HCT116 (cell line): ENCODE measurements at regions not wholly inside any gene's neighbourhood (a gene's known extent, or its start where the extent isn't known, plus 50 kb on each side); places are given as distances from the start of the nearest gene placed in this dataset.

Source experiments
- ATAC-seq: fragments of 200-7000 bp; cut with Tn5 transposase; 2 replicates; pipeline ENCODE4 v1.9.1; 2020; ENCODE audit warnings: mild to moderate bottlenecking, moderate library complexity
- BruUV-seq: library from RNA; stranded (reverse); fragments of 400-500 nt; replicated peaks from 2 replicates; lab custom pipeline; 2021; lab: Mats Ljungman, UMichigan
- CTCF ChIA-PET: fragments of 300-600 bp; sonication (Branson Sonifier 250); formaldehyde crosslinking; loops from one replicate; lab custom pipeline; 2021; ENCODE audit warnings: antibody characterized with exemption; lab: Charles Lee
- POLR2A ChIA-PET: fragments of 300-600, 350-600 bp; sonication (Branson Sonifier 250); formaldehyde crosslinking; loops from one replicate; lab custom pipeline; 2021; ENCODE audit warnings: antibody characterized with exemption; lab: Charles Lee
- RAD21 ChIA-PET, 2 experiments: fragments of 300-600 bp; sonication (Branson Sonifier 250); formaldehyde crosslinking; loops; one replicate each; lab custom pipeline; 2023; ENCODE audit warnings: low total read pairs in 2 of 2; ENCODE audit not compliant: uncharacterized antibody in 2 of 2, unreplicated experiment in 2 of 2, low non-redundant PET in 1 of 2; lab: Charles Lee
- DNase-seq: peaks from one replicate; pipeline ENCODE4 v3.0.0-alpha.2; 2010; ENCODE audit warnings: low read depth, low spot score
- H2AFZ ChIP-seq: fragments of 200-600 bp; shearing (Covaris generic), sonication (generic); 2 replicates; pipeline ENCODE4 v1.6.1; 2017; ENCODE audit warnings: low read depth, mixed run types, mixed read lengths, antibody characterized with exemption, low read length; ENCODE audit not compliant: poor library complexity, severe bottlenecking
- H3K27ac ChIP-seq: 2 replicates; pipeline ENCODE4 v1.5.1; 2012; ENCODE audit warnings: low read depth, low read length
- H3K27me3 ChIP-seq: fragments of 200-600 bp; sonication (generic); 2 replicates; pipeline ENCODE4 v1.6.1; 2016; ENCODE audit warnings: mixed run types, low read length, mixed read lengths; ENCODE audit not compliant: insufficient read depth
- H3K36me3 ChIP-seq, 2 experiments: fragments of 200-500 bp in 1 of 2; fragments of 200-600 bp in 1 of 2; sonication (Bioruptor generic) in 1 of 2; sonication (generic) in 1 of 2; 2 replicates each; pipeline versions ENCODE4 v1.5.1 to v1.6.1; 2014 to 2016; ENCODE audit warnings: low read length in 2 of 2, inconsistent platforms in 1 of 2, mixed read lengths in 1 of 2, mixed run types in 1 of 2; ENCODE audit not compliant: insufficient read depth in 2 of 2, control insufficient read depth in 1 of 2
- H3K4me1 ChIP-seq, 2 experiments: fragments of 200-600 bp in 1 of 2; sonication (generic) in 1 of 2; 2 replicates each; pipeline versions ENCODE4 v1.5.1 to v1.6.1; 2012 to 2017; ENCODE audit warnings: low read length in 2 of 2, inconsistent platforms in 1 of 2, mild to moderate bottlenecking in 1 of 2, mixed read lengths in 1 of 2, mixed run types in 1 of 2, moderate library complexity in 1 of 2; ENCODE audit not compliant: insufficient read depth in 2 of 2, control insufficient read depth in 1 of 2
- H3K4me2 ChIP-seq: fragments of 200-600 bp; sonication (generic); 2 replicates; pipeline ENCODE4 v1.6.1; 2017; ENCODE audit warnings: mixed run types, low read length, mixed read lengths
- H3K4me3 ChIP-seq, 2 experiments: fragments of 200-600 bp in 1 of 2; sonication (generic) in 1 of 2; replicated peaks in 1 of 2; 2 replicates each; pipeline ENCODE4 v1.5.1; 2011 to 2016; ENCODE audit warnings: low read length in 2 of 2, control low read depth in 1 of 2, low read depth in 1 of 2, mild to moderate bottlenecking in 1 of 2, mixed read lengths in 1 of 2, mixed run types in 1 of 2
- H3K79me2 ChIP-seq: fragments of 200-600 bp; sonication (generic); 2 replicates; pipeline ENCODE4 v1.6.1; 2017; ENCODE audit warnings: mild to moderate bottlenecking, mixed run types, low read length, moderate library complexity, mixed read lengths; ENCODE audit not compliant: insufficient read depth
- H3K9ac ChIP-seq: fragments of 200-600 bp; sonication (generic); 2 replicates; pipeline ENCODE4 v1.6.1; 2016; ENCODE audit warnings: low read length, mixed read lengths
- H3K9me2 ChIP-seq: fragments of 200-600 bp; sonication (generic), shearing (Covaris generic); 2 replicates; pipeline ENCODE4 v1.6.1; 2017; ENCODE audit warnings: mixed run types, mild to moderate bottlenecking, moderate library complexity; ENCODE audit not compliant: insufficient read depth
- H3K9me3 ChIP-seq, 2 experiments: fragments of 200-500 bp in 1 of 2; fragments of 200-600 bp in 1 of 2; sonication (Bioruptor generic) in 1 of 2; sonication (generic) in 1 of 2; 2 replicates each; pipeline ENCODE4 v1.6.1; 2014 to 2017; ENCODE audit warnings: low read length in 2 of 2, mixed read lengths in 2 of 2, inconsistent platforms in 1 of 2, low read depth in 1 of 2, mild to moderate bottlenecking in 1 of 2, mixed run types in 1 of 2, moderate library complexity in 1 of 2; ENCODE audit not compliant: control insufficient read depth in 1 of 2, insufficient read depth in 1 of 2
- H4K20me1 ChIP-seq: fragments of 200-600 bp; sonication (generic), shearing (Covaris generic); 2 replicates; pipeline ENCODE4 v1.6.1; 2017; ENCODE audit warnings: mixed run types, mild to moderate bottlenecking, moderate library complexity; ENCODE audit not compliant: insufficient read depth
- CEBPB ChIP-seq: IDR thresholded peaks from 2 replicates; pipeline ENCODE4 v1.6.1; 2012; ENCODE audit warnings: low read depth
- EGR1 ChIP-seq: IDR thresholded peaks from 2 replicates; pipeline ENCODE4 v1.6.1; 2012; ENCODE audit warnings: low read depth
- EZH2 ChIP-seq: fragments of 200-600 bp; sonication (generic); IDR thresholded peaks from 2 replicates; pipeline ENCODE4 v1.6.1; 2017; ENCODE audit warnings: antibody characterized with exemption, mixed run types
- EZH2phosphoT487 ChIP-seq: fragments of 200-600 bp; IDR thresholded peaks from 2 replicates; pipeline ENCODE4 v1.6.1; 2018; ENCODE audit warnings: antibody characterized with exemption, borderline replicate concordance
- FOSL1 ChIP-seq: IDR thresholded peaks from 2 replicates; pipeline ENCODE4 v1.6.1; 2012; ENCODE audit warnings: low read depth
- JUND ChIP-seq: IDR thresholded peaks from 2 replicates; pipeline ENCODE4 v1.6.1; 2012
- POLR2A ChIP-seq: IDR thresholded peaks from 2 replicates; pipeline ENCODE4 v1.7.0; 2011; ENCODE audit warnings: borderline replicate concordance; ENCODE audit not compliant: insufficient read depth, insufficient read length; ENCODE audit errors: extremely low read depth
- POLR2AphosphoS5 ChIP-seq: IDR thresholded peaks from 2 replicates; pipeline ENCODE4 v1.6.1; 2011; ENCODE audit warnings: mild to moderate bottlenecking, low read depth, low read length, moderate library complexity
- RAD21 ChIP-seq: IDR thresholded peaks from 2 replicates; pipeline ENCODE4 v1.6.1; 2012; ENCODE audit warnings: low read depth, mild to moderate bottlenecking
- SIN3A ChIP-seq: IDR thresholded peaks from 2 replicates; pipeline ENCODE4 v1.6.1; 2012; ENCODE audit warnings: low read depth
- SP1 ChIP-seq: IDR thresholded peaks from 2 replicates; pipeline ENCODE4 v1.6.1; 2012; ENCODE audit warnings: low read depth
- SRF ChIP-seq: IDR thresholded peaks from 2 replicates; pipeline ENCODE4 v1.6.1; 2012; ENCODE audit warnings: low read depth
- TCF7L2 ChIP-seq: IDR thresholded peaks from 2 replicates; pipeline ENCODE4 v1.7.0; 2011; ENCODE audit warnings: borderline replicate concordance, inconsistent platforms; ENCODE audit not compliant: insufficient read depth, insufficient read length; ENCODE audit errors: extremely low read depth
- YY1 ChIP-seq: IDR thresholded peaks from 2 replicates; pipeline ENCODE4 v1.6.1; 2011; ENCODE audit warnings: low read length, low read depth, moderate library complexity, mild to moderate bottlenecking; ENCODE audit not compliant: insufficient replicate concordance; ENCODE audit errors: extremely low read depth
- ZFX ChIP-seq: fragments of 450-650 bp; IDR thresholded peaks from 2 replicates; pipeline ENCODE4 v1.6.1; 2017
- ZNF274 ChIP-seq: fragments of 200-500 bp; sonication (Bioruptor generic); IDR thresholded peaks from 2 replicates; pipeline ENCODE4 v1.6.1; 2014; ENCODE audit warnings: mild to moderate bottlenecking, low read depth, low read length, inconsistent platforms
- intact Hi-C: fragments of 100-400 bp; cut with micrococcal nuclease; formaldehyde crosslinking; loops from 2 replicates; pipeline ENCODE4 v1.10.0; 2022
- TF ChIP-seq, protein P1 (sequence below): IDR thresholded peaks from 2 replicates; pipeline ENCODE4 v1.6.1; 2012
- TF ChIP-seq, protein P2 (sequence below): IDR thresholded peaks from 2 replicates; pipeline ENCODE4 v1.6.1; 2011; ENCODE audit warnings: mild to moderate bottlenecking, low read length, moderate library complexity; ENCODE audit not compliant: insufficient replicate concordance; ENCODE audit errors: extremely low read depth
- TF ChIP-seq, protein P3 (sequence below): IDR thresholded peaks from 2 replicates; pipeline ENCODE4 v1.6.1; 2012; ENCODE audit warnings: low read depth
- TF ChIP-seq, protein P4 (sequence below), 3 experiments: fragments of 200-600 bp in 1 of 3; sonication (generic) in 1 of 3; IDR thresholded peaks in 2 of 3; conservative IDR thresholded peaks in 1 of 3; 2 replicates each; pipeline ENCODE4 v1.5.1; 2012 to 2017; ENCODE audit warnings: low read depth in 2 of 3, low read length in 2 of 3, antibody characterized with exemption in 1 of 3, borderline replicate concordance in 1 of 3, control low read depth in 1 of 3, mild to moderate bottlenecking in 1 of 3, mixed read lengths in 1 of 3, mixed run types in 1 of 3, moderate library complexity in 1 of 3; ENCODE audit not compliant: insufficient read depth in 1 of 3

DNA sequence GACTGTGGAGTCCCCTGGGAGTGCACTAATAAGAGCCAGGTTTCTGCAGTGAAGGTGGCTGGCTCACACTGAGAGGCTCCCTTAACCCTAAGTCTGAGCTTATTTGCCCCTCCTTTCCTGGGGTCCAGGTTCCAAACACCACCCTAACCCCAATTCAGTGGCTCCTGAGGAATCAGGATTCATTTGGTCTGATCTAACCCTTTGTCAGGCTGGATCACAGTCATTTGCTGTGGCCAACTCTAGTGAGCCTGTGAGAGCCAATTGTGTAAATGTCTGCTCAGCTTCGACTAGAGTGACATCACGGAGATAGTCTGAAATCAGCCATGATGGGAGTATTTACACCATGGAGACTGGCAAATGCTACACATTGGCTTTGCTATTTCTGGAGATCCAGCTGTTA lies 73.7 kb upstream of the ACAN start:
- H3K4me2 ChIP-seq = no peak overlapping the region
- intact Hi-C loops = no loop called here
- H3K27ac ChIP-seq = no peak overlapping the region
- RAD21 ChIA-PET = no interaction called here
- H4K20me1 ChIP-seq = no peaks in the 10 kb centered on the region
- no peaks in the 10 kb centered on the region for H3K36me3 ChIP-seq
- POLR2A ChIA-PET = no interaction called here
- H3K79me2 ChIP-seq = no peaks in the 10 kb centered on the region
- no peak overlapping the region for H3K9ac ChIP-seq
- no peaks in the 10 kb centered on the region for H3K9me3 ChIP-seq
- H3K27me3 ChIP-seq = peaks cover 35% of the 10 kb centered on the region
- no peaks in the 10 kb centered on the region for H3K9me2 ChIP-seq
- BruUV-seq = no TSS peak
- TF ChIP-seq, protein P1, sequence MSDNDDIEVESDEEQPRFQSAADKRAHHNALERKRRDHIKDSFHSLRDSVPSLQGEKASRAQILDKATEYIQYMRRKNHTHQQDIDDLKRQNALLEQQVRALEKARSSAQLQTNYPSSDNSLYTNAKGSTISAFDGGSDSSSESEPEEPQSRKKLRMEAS = no peak
- TF ChIP-seq EZH2 (no peak), POLR2AphosphoS5 (no peak), ZNF274 (no peak), EZH2phosphoT487 (no peak), TCF7L2 (no peak), YY1 (no peak), RAD21 (no peak), POLR2A (no peak), FOSL1 (no peak), EGR1 (no peak), SP1 (no peak), CEBPB (no peak), SRF (no peak), ZFX (no peak), JUND (no peak), SIN3A (no peak)
- TF ChIP-seq, protein P2, sequence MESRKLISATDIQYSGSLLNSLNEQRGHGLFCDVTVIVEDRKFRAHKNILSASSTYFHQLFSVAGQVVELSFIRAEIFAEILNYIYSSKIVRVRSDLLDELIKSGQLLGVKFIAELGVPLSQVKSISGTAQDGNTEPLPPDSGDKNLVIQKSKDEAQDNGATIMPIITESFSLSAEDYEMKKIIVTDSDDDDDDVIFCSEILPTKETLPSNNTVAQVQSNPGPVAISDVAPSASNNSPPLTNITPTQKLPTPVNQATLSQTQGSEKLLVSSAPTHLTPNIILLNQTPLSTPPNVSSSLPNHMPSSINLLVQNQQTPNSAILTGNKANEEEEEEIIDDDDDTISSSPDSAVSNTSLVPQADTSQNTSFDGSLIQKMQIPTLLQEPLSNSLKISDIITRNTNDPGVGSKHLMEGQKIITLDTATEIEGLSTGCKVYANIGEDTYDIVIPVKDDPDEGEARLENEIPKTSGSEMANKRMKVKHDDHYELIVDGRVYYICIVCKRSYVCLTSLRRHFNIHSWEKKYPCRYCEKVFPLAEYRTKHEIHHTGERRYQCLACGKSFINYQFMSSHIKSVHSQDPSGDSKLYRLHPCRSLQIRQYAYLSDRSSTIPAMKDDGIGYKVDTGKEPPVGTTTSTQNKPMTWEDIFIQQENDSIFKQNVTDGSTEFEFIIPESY = no peak
- TF ChIP-seq, protein P3, sequence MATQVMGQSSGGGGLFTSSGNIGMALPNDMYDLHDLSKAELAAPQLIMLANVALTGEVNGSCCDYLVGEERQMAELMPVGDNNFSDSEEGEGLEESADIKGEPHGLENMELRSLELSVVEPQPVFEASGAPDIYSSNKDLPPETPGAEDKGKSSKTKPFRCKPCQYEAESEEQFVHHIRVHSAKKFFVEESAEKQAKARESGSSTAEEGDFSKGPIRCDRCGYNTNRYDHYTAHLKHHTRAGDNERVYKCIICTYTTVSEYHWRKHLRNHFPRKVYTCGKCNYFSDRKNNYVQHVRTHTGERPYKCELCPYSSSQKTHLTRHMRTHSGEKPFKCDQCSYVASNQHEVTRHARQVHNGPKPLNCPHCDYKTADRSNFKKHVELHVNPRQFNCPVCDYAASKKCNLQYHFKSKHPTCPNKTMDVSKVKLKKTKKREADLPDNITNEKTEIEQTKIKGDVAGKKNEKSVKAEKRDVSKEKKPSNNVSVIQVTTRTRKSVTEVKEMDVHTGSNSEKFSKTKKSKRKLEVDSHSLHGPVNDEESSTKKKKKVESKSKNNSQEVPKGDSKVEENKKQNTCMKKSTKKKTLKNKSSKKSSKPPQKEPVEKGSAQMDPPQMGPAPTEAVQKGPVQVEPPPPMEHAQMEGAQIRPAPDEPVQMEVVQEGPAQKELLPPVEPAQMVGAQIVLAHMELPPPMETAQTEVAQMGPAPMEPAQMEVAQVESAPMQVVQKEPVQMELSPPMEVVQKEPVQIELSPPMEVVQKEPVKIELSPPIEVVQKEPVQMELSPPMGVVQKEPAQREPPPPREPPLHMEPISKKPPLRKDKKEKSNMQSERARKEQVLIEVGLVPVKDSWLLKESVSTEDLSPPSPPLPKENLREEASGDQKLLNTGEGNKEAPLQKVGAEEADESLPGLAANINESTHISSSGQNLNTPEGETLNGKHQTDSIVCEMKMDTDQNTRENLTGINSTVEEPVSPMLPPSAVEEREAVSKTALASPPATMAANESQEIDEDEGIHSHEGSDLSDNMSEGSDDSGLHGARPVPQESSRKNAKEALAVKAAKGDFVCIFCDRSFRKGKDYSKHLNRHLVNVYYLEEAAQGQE = no peak
- TF ChIP-seq, protein P4, sequence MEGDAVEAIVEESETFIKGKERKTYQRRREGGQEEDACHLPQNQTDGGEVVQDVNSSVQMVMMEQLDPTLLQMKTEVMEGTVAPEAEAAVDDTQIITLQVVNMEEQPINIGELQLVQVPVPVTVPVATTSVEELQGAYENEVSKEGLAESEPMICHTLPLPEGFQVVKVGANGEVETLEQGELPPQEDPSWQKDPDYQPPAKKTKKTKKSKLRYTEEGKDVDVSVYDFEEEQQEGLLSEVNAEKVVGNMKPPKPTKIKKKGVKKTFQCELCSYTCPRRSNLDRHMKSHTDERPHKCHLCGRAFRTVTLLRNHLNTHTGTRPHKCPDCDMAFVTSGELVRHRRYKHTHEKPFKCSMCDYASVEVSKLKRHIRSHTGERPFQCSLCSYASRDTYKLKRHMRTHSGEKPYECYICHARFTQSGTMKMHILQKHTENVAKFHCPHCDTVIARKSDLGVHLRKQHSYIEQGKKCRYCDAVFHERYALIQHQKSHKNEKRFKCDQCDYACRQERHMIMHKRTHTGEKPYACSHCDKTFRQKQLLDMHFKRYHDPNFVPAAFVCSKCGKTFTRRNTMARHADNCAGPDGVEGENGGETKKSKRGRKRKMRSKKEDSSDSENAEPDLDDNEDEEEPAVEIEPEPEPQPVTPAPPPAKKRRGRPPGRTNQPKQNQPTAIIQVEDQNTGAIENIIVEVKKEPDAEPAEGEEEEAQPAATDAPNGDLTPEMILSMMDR (IDR thresholded peaks at IDR 0.05 in 2 of 3, conservative IDR thresholded peaks at IDR 0.05 in 1 of 3; ENCODE audit: borderline replicate concordance in 1 of 3, insufficient read depth in 1 of 3, low read depth in 2 of 3, low read length in 2 of 3) = no peak
- CTCF ChIA-PET = no interaction called here
- no peak for ATAC-seq
- no peaks in the 10 kb centered on the region for H3K4me1 ChIP-seq
- no peak overlapping the region for H2AFZ ChIP-seq
- no peak overlapping the region for H3K4me3 ChIP-seq
- no peak for DNase-seq
